ENCODE measurements at regions not wholly inside any gene's neighbourhood (a gene's known extent, or its start where the extent isn't known, plus 50 kb on each side); places are given as distances from the start of the nearest gene placed in this dataset.

GRCh38 chrX:23497919-23498318, 163.3 kb downstream of the PTCHD1 start:
- Histone ChIP-seq H3K27me3 (ENCODE audit: insufficient read depth) (no peaks in the 10 kb centered on the region), H3K4me3 (no peak overlapping the region), H4K20me1 (replicated peaks; ENCODE audit: insufficient read depth) (no peaks in the 10 kb centered on the region), H3K79me2 (replicated peaks; ENCODE audit: insufficient read depth) (no peaks in the 10 kb centered on the region), H2AFZ (no peak overlapping the region), H3K4me2 (no peak overlapping the region), H3K4me1 (ENCODE audit: insufficient read depth) (0 out of 2 replicates have a peak, but pooled peaks cover 4% of the 10 kb centered on the region), H3F3A (replicated peaks; ENCODE audit: low read depth) (no peaks in the 10 kb centered on the region), H3K36me3 (ENCODE audit: insufficient read depth) (no peaks in the 10 kb centered on the region), H3K9me2 (ENCODE audit: insufficient read depth) (no peaks in the 10 kb centered on the region), H3K27ac (ENCODE audit: low read depth) (no peak overlapping the region)
- TF ChIP-seq ZNF462 (CRISPR knock-in tag; IDR thresholded peaks at IDR 0.05) (no peak), POLR2AphosphoS5 (IDR thresholded peaks at IDR 0.05; ENCODE audit: low read depth) (no peak), STAT1 (IDR thresholded peaks at IDR 0.05; ENCODE audit: unreplicated experiment) (no peak), REST (IDR thresholded peaks at IDR 0.05; ENCODE audit: unreplicated experiment) (no peak), EZH2phosphoT487 (IDR thresholded peaks at IDR 0.05; ENCODE audit: unreplicated experiment) (no peak), JUNB (IDR thresholded peaks at IDR 0.05; ENCODE audit: unreplicated experiment) (no peak), ETS1 (IDR thresholded peaks at IDR 0.05) (no peak), CTCF (conservative IDR thresholded peaks at IDR 0.05; ENCODE audit: low read depth in 2 of 2) (no peak), ZNF331 (CRISPR knock-in tag; IDR thresholded peaks at IDR 0.05; ENCODE audit: low read depth) (no peak)
- Mint-ChIP-seq H3K4me3 (no peak overlapping the region), H3K4me1 (peaks cover 8% of the 10 kb centered on the region), H3K9me3 (peaks cover 9% of the 10 kb centered on the region), H3K27me3 (ENCODE audit: insufficient read depth, low read depth, poor library complexity) (peaks cover 2% of the 10 kb centered on the region), H3K27ac (no peak overlapping the region), H3K36me3 (ENCODE audit: low read depth) (peaks cover 9% of the 10 kb centered on the region)
- ATAC-seq = no peak
- DNase-seq (ENCODE audit: low spot score) = no peak
